ENCODE measurements at regions not wholly inside any gene's neighbourhood (a gene's known extent, or its start where the extent isn't known, plus 50 kb on each side); places are given as distances from the start of the nearest gene placed in this dataset.
"Not testable (repeated sequence)": the region's sequence is repeated elsewhere in the genome, so short reads cannot be mapped to it uniquely, and the experiment has no call there.

DNA sequence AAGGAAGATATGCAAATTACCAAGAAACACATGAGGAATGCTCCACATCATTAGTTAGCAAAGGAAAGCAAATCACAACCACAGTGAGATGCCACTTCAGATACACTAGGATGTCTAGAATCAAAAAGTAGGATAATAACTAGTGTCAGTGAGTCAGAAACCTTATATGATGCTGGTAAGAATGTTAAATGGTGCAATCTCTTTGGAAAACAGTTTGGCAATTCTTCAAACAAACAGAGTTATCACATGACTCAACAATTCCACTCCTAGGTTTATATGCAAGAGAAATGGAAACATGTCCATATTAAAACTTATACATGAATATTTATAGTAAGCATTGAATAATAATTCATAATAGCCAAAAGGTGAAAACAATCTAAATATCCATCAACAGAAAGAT lies 220.9 kb downstream of the FOXG1 start:
- TF ChIP-seq, protein P1, sequence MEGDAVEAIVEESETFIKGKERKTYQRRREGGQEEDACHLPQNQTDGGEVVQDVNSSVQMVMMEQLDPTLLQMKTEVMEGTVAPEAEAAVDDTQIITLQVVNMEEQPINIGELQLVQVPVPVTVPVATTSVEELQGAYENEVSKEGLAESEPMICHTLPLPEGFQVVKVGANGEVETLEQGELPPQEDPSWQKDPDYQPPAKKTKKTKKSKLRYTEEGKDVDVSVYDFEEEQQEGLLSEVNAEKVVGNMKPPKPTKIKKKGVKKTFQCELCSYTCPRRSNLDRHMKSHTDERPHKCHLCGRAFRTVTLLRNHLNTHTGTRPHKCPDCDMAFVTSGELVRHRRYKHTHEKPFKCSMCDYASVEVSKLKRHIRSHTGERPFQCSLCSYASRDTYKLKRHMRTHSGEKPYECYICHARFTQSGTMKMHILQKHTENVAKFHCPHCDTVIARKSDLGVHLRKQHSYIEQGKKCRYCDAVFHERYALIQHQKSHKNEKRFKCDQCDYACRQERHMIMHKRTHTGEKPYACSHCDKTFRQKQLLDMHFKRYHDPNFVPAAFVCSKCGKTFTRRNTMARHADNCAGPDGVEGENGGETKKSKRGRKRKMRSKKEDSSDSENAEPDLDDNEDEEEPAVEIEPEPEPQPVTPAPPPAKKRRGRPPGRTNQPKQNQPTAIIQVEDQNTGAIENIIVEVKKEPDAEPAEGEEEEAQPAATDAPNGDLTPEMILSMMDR (IDR thresholded peaks at IDR 0.05; ENCODE audit: borderline replicate concordance, control extremely low read depth, extremely low read depth, insufficient read depth, missing control alignments): no peak
- in situ Hi-C loops (cut with MboI; ENCODE audit: low sequenced_read_pairs, unreplicated experiment): no loop called here

DNA sequence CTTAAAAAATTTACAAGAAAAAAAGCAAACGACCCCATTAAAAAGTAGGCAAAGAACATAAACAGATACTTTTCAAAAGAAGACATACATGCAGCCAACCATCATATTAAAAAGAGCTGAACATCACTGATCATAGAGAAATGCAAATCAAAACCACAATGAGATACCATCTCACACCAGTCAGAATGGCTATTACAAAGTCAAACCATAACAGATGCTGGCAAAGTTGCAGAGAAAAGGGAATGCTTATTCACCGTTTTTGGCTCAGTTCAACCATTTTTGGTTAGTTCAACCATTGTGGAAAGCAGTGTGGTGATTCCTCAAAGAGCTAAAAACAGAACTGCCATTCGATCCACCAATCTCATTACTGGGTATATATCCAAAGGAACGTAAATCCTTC lies 230.6 kb downstream of the FOXG1 start:
- in situ Hi-C loops (cut with MboI; ENCODE audit: low sequenced_read_pairs, unreplicated experiment): not testable (repeated sequence)

More for the DNA sequence above, 220.9 kb downstream of the FOXG1 start:
- DNase-seq (ENCODE audit: low spot score): no peak

DNA sequence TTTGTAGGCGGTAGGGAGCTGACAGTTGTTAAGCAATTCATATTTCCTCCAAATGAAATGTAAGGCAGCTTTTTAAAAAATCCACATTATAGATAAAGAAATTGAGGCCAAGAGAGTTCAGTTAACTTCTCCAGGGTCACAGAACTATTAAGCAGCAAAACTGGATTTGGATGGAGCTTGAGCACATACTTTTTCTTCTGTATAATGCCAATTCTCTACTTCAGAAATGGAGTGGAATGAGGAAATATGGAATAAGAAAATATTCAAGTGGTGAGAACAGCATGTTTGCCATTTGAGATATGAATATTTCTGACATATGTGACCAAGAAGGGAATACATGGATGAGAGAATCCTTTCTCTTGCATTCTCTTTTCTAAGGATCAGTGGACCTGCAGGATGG lies 233.1 kb downstream of the FOXG1 start:
- no peak for DNase-seq (ENCODE audit: low spot score)
- TF ChIP-seq, protein P1 (IDR thresholded peaks at IDR 0.05; ENCODE audit: borderline replicate concordance, control extremely low read depth, extremely low read depth, insufficient read depth, missing control alignments): no peak
- in situ Hi-C loops (cut with MboI; ENCODE audit: low sequenced_read_pairs, unreplicated experiment): no loop called here

More for the DNA sequence above, 230.6 kb downstream of the FOXG1 start:
- DNase-seq (ENCODE audit: low spot score): not testable (repeated sequence)

DNA sequence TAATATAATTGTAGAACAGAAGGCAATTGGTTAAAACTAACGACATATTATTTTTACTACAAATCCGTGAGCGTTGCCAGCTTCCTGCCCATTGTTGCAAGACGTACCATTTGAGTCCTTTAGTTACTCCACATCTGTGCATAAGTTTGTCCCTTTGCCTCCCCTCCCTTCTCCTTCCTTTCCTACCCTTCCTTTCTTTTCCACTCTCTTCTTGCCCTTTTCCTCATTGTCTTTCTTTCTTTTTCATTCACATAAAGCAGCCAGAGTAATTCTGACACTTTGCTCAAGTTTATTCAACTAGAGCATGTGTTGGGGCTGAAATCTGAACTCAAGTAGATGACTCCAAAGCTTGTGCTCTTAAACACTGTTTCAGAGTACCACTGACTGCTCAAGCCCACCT lies 239.1 kb downstream of the FOXG1 start:
- in situ Hi-C loops (cut with MboI; ENCODE audit: low sequenced_read_pairs, unreplicated experiment): no loop called here
- TF ChIP-seq, protein P1 (IDR thresholded peaks at IDR 0.05; ENCODE audit: borderline replicate concordance, control extremely low read depth, extremely low read depth, insufficient read depth, missing control alignments): no peak
- no peak for DNase-seq (ENCODE audit: low spot score)

DNA sequence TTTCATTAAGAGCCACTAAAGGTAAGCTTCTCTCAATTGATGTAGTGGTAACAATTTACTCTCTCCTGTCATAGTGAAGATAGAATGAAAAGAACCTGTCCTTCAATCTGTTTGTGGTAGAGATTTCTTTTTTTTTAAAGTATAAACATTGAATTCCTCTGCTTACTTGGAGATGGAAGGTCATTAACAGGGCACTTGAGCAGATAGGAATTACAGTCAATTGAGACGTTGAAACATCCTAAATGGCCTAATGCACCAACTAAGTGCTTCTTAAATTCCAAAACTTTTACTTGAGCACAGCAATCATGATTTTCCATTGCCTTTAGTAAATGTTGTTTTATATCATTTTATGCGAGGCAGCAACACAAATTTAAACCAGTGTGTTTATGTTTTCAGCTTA lies 241.4 kb downstream of the FOXG1 start:
- no peak for DNase-seq (ENCODE audit: low spot score)
- TF ChIP-seq, protein P1 (IDR thresholded peaks at IDR 0.05; ENCODE audit: borderline replicate concordance, control extremely low read depth, extremely low read depth, insufficient read depth, missing control alignments): no peak
- in situ Hi-C loops (cut with MboI; ENCODE audit: low sequenced_read_pairs, unreplicated experiment): no loop called here

DNA sequence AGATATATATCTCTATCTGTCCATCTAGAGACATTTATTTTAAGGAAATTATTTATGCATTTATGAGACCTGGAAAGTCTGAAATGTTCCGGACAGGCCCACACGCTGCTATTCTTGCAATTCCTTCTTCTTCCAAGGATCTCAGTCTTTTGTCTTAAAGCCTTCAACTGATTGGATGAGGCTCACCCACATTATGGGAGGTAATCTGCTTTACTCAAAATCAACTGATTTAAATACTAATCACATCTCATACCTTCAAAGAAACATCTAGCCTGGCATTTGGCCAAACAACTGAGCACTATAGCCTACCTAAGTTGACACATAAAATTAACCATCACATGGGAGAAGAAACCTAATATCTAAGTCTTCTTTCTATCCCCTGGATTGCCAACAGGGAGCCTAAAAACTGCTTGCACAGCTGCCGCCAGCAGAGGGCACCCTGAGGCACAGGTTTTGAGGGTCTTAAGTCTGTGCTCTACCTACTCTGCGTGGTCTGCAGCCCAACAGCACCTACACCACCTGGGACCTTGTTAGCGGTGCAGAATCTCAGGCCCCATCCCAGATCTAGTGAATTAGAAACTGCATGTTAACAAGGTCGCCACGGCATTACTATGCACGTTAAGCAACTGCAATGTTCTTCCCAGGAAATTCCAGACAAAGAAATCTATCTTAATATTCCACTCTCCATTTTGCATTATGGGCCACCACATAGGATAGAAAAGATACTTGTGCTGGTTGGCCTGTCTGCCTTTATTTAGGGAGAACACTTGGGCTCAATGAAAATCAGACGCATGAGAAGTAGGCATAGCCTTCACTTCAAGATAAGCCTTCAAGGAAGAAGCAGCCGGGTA lies 249.7 kb downstream of the FOXG1 start:
- DNase-seq (ENCODE audit: low spot score): no peak
- TF ChIP-seq, protein P1 (IDR thresholded peaks at IDR 0.05; ENCODE audit: borderline replicate concordance, control extremely low read depth, extremely low read depth, insufficient read depth, missing control alignments): peak; percentile 20
- in situ Hi-C loops (cut with MboI; ENCODE audit: low sequenced_read_pairs, unreplicated experiment): no loop called here

DNA sequence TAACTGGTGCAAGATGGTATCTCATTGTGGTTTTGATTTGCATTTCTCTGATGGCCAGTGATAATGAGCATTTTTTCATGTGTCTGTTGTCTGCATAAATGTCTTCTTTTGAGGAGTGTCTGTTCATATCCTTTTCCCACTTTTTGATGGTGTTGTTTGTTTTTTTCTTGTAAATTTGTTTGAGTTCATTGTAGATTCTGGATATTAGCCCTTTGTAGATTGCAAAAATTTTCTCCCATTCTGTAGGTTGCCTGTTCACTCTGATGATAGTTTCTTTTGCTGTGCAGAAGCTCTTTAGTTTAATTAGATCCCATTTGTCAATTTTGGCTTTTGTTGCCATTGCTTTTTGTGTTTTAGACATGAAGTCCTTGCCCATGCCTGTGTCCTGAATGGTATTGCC lies 256.9 kb downstream of the FOXG1 start:
- DNase-seq (ENCODE audit: low spot score); in situ Hi-C loops (cut with MboI; ENCODE audit: low sequenced_read_pairs, unreplicated experiment): not testable (repeated sequence)

DNA sequence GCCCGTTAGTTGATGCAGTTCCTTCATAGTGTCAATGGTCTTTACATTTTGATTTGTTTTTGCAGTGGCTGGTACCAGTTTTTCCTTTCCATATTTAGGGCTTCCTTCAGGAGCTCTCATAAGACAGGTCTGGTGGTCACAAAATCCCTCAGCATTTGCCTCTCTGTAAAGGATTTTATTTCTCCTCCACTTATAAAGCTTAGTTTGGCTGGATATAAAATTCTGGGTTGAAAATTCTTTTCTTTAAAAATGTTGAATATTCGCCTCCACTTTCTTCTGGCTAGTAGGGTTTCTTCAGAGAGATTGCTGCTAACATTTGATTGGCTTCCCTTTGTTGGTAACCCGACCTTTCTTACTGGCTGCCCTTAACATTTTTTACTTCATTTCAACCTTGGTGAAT lies 260.9 kb downstream of the FOXG1 start:
- DNase-seq (ENCODE audit: low spot score); in situ Hi-C loops (cut with MboI; ENCODE audit: low sequenced_read_pairs, unreplicated experiment): not testable (repeated sequence)

DNA sequence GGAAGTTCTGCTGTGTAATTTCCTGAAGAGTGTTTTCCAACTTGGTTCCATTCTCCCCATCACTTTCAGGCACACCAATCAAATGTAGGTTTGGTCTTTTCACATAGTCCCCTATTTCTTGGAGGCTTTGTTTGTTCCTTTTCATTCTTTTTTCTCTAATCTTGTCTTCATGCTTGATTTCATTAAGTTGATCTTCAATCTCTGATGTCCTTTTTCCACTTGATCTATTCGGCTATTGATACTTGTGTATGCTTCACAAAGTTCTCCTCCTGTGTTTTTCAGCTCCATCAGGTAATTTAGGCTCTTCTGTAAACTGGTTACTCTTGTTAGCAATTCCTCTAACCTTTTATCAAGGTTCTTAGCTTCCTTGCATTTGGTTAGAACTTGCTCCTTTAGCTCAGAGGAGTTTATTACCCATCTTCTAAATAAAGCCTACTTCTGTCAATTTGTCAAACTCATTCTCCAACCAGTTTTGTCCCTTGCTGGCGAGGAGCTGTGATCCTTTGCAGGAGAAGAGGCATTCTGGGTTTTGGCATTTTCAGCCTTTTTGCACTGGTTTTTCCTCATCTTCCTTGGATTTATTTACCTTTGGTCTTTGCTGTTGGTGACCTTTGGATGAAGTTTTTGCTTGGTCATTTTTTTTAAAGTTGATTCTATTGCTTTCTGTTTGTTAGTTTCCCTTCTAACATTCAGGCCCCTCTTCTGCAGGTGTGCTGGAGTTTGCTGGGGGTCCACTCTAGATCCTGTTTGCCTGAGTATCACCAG lies 261.5 kb downstream of the FOXG1 start:
- in situ Hi-C loops (cut with MboI; ENCODE audit: low sequenced_read_pairs, unreplicated experiment); DNase-seq (ENCODE audit: low spot score): not testable (repeated sequence)

All from GM13976 (cell line).